ENCODE measurements at regions not wholly inside any gene's neighbourhood (a gene's known extent, or its start where the extent isn't known, plus 50 kb on each side); places are given as distances from the start of the nearest gene placed in this dataset.

- Histone ChIP-seq H3K4me1 (ENCODE audit: low read length) (no peaks in the 10 kb centered on the region; the same call in 1 of the 2 replicates), H3K9ac (ENCODE audit: low read length) (no peak overlapping the region), H3K4me2 (ENCODE audit: low read depth, low read length) (no peak overlapping the region), H3K27ac (ENCODE audit: low read length) (no peak overlapping the region), H3K27me3 (replicated peaks; ENCODE audit: insufficient read depth, low read length) (no peaks in the 10 kb centered on the region), H4K20me1 (ENCODE audit: insufficient read depth, low read length) (no peaks in the 10 kb centered on the region), H2AFZ (ENCODE audit: low read length) (no peak overlapping the region), H3K9me2 (replicated peaks; ENCODE audit: insufficient read depth, low read length) (no peaks in the 10 kb centered on the region), H3K36me3 (replicated peaks; ENCODE audit: insufficient read depth, low read length) (no peaks in the 10 kb centered on the region), H3K9me3 (replicated peaks; ENCODE audit: insufficient read depth, low read length) (no peaks in the 10 kb centered on the region), H3F3A (ENCODE audit: insufficient read depth, low read length) (no peaks in the 10 kb centered on the region), H3K4me3 (ENCODE audit: low read length) (no peak overlapping the region), H3K79me2 (ENCODE audit: low read length) (no peaks in the 10 kb centered on the region)
- DNase-seq, result no peak
- TF ChIP-seq EZH2 (optimal IDR thresholded peaks at IDR 0.05; ENCODE audit: low read depth, low read length) (no peak), EZH2phosphoT487 (IDR thresholded peaks at IDR 0.05; ENCODE audit: low read length) (no peak), CTCF (IDR thresholded peaks at IDR 0.05; ENCODE audit: low read length) (no peak)
Observed at GRCh38 chr3:126292318-126293070, 64.7 kb downstream of the KLF15 start.

- H3K4me1 ChIP-seq (ENCODE audit: low read length), result no peaks in the 10 kb centered on the region; the same call in 1 of the 2 replicates
- no peak overlapping the region for H3K4me2 ChIP-seq (ENCODE audit: low read depth, low read length)
- H2AFZ ChIP-seq (ENCODE audit: low read length), result no peak overlapping the region
- H3K27ac ChIP-seq (ENCODE audit: low read length), result no peak overlapping the region
- H3K9me2 ChIP-seq (replicated peaks; ENCODE audit: insufficient read depth, low read length), result no peaks in the 10 kb centered on the region
- TF ChIP-seq EZH2 (optimal IDR thresholded peaks at IDR 0.05; ENCODE audit: low read depth, low read length), result no peak
- no peak for TF ChIP-seq EZH2phosphoT487 (IDR thresholded peaks at IDR 0.05; ENCODE audit: low read length)
- TF ChIP-seq CTCF (IDR thresholded peaks at IDR 0.05; ENCODE audit: low read length), result no peak
- H4K20me1 ChIP-seq (ENCODE audit: insufficient read depth, low read length), result no peaks in the 10 kb centered on the region
- H3K9ac ChIP-seq (ENCODE audit: low read length), result no peak overlapping the region
- no peak overlapping the region for H3K4me3 ChIP-seq (ENCODE audit: low read length)
- no peaks in the 10 kb centered on the region for H3F3A ChIP-seq (ENCODE audit: insufficient read depth, low read length)
- no peaks in the 10 kb centered on the region for H3K79me2 ChIP-seq (ENCODE audit: low read length)
- no peaks in the 10 kb centered on the region for H3K27me3 ChIP-seq (replicated peaks; ENCODE audit: insufficient read depth, low read length)
- no peaks in the 10 kb centered on the region for H3K9me3 ChIP-seq (replicated peaks; ENCODE audit: insufficient read depth, low read length)
- DNase-seq, result no peak
- no peaks in the 10 kb centered on the region for H3K36me3 ChIP-seq (replicated peaks; ENCODE audit: insufficient read depth, low read length)
Observed at GRCh38 chr3:126291537-126291936, 65.7 kb downstream of the KLF15 start.

- Histone ChIP-seq H3F3A (ENCODE audit: insufficient read depth, low read length) (no peaks in the 10 kb centered on the region), H3K4me2 (ENCODE audit: low read depth, low read length) (no peak overlapping the region), H2AFZ (ENCODE audit: low read length) (no peak overlapping the region), H3K9me2 (replicated peaks; ENCODE audit: insufficient read depth, low read length) (no peaks in the 10 kb centered on the region), H3K9ac (ENCODE audit: low read length) (no peak overlapping the region), H3K9me3 (replicated peaks; ENCODE audit: insufficient read depth, low read length) (no peaks in the 10 kb centered on the region), H3K36me3 (replicated peaks; ENCODE audit: insufficient read depth, low read length) (no peaks in the 10 kb centered on the region), H3K79me2 (ENCODE audit: low read length) (no peaks in the 10 kb centered on the region), H3K4me1 (ENCODE audit: low read length) (no peaks in the 10 kb centered on the region; the same call in 1 of the 2 replicates), H3K27ac (ENCODE audit: low read length) (no peak overlapping the region), H3K4me3 (ENCODE audit: low read length) (no peak overlapping the region), H3K27me3 (replicated peaks; ENCODE audit: insufficient read depth, low read length) (no peaks in the 10 kb centered on the region), H4K20me1 (ENCODE audit: insufficient read depth, low read length) (no peaks in the 10 kb centered on the region)
- no peak for DNase-seq
- TF ChIP-seq EZH2 (optimal IDR thresholded peaks at IDR 0.05; ENCODE audit: low read depth, low read length) (no peak), EZH2phosphoT487 (IDR thresholded peaks at IDR 0.05; ENCODE audit: low read length) (no peak), CTCF (IDR thresholded peaks at IDR 0.05; ENCODE audit: low read length) (no peak)
Observed at GRCh38 chr3:126291061-126291460, 66.1 kb downstream of the KLF15 start.
